Thyroid gland (tissue), 4 donors: ENCODE measurements at regions not wholly inside any gene's neighbourhood (a gene's known extent, or its start where the extent isn't known, plus 50 kb on each side); places are given as distances from the start of the nearest gene placed in this dataset.

Experiments used
- DNase-seq, 2 donors: peaks; one replicate each; pipeline ENCODE4 v3.0.0-alpha.2; 2019
- H3K27ac ChIP-seq, 3 donors: fragments of 200-600 bp; sonication (generic); 1 replicate in 2 of 3; 2 replicates in 1 of 3; pipeline ENCODE4 v1.5.1; 2016 to 2019; ENCODE audit warnings: mild to moderate bottlenecking in 1 of 3, moderate library complexity in 1 of 3
- H3K27me3 ChIP-seq: fragments of 200-600 bp; sonication (generic); one replicate; pipeline ENCODE4 v1.5.1; 2019
- H3K36me3 ChIP-seq, 2 donors: fragments of 200-600 bp; sonication (generic); one replicate each; pipeline ENCODE4 v1.5.1; 2016 to 2019
- H3K4me1 ChIP-seq, 2 donors: fragments of 200-600 bp; sonication (generic); one replicate each; pipeline ENCODE4 v1.5.1; 2017 to 2019
- H3K4me3 ChIP-seq, 3 donors: fragments of 200-600 bp; sonication (generic); replicated peaks in 1 of 3; 1 replicate in 2 of 3; 2 replicates in 1 of 3; pipeline ENCODE4 v1.5.1; 2016; ENCODE audit warnings: mild to moderate bottlenecking in 1 of 3
- H3K9me3 ChIP-seq: fragments of 200-600 bp; sonication (generic); one replicate; pipeline ENCODE4 v1.5.1; 2017
- CTCF ChIP-seq, 6 experiments: fragments of 200-600 bp in 3 of 6; fragments of 450-650 bp in 3 of 6; sonication (generic) in 3 of 6; IDR thresholded peaks; one replicate each; pipeline ENCODE4 v1.5.1; 2016 to 2019; ENCODE audit warnings: antibody characterized with exemption in 6 of 6, mild to moderate bottlenecking in 2 of 6, inconsistent platforms in 1 of 6, moderate library complexity in 1 of 6
- POLR2A ChIP-seq, 2 donors: fragments of 450-650 bp; IDR thresholded peaks; one replicate each; pipeline ENCODE4 v1.6.1; 2017; ENCODE audit warnings: antibody characterized with exemption in 2 of 2, mild to moderate bottlenecking in 2 of 2, moderate library complexity in 1 of 2
- WGBS, 2 donors: methylation state at CpG; one replicate each; pipeline ENCODE4 v1.1.5; 2017; 5-methylcytosine and 5-hydroxymethylcytosine counted together
- intact Hi-C: fragments of 100-400 bp; cut with DNase I; formaldehyde crosslinking; loops from one replicate; pipeline ENCODE4 v1.15.1; 2023

GRCh38 chr3:24730173-24730572, 235.5 kb upstream of the THRB start:
- DNase-seq, result no peak
- intact Hi-C loops, result no loop called here
- TF ChIP-seq POLR2A (IDR thresholded peaks at IDR 0.05) (no peak), CTCF (IDR thresholded peaks at IDR 0.05) (no peak)
- no peak overlapping the region for H3K27ac ChIP-seq
- no peak overlapping the region for H3K4me3 ChIP-seq
- H3K36me3 ChIP-seq, result no peaks in the 10 kb centered on the region
- H3K27me3 ChIP-seq, result no peaks in the 10 kb centered on the region
- 90 to 100% methylated on average over 1 of the region's 1 CpG for WGBS, 2 donors
- no peaks in the 10 kb centered on the region for H3K4me1 ChIP-seq
- no peaks in the 10 kb centered on the region for H3K9me3 ChIP-seq

- Histone ChIP-seq H3K36me3 (no peaks in the 10 kb centered on the region), H3K27ac (no peak overlapping the region), H3K4me1 (no peaks in the 10 kb centered on the region), H3K4me3 (no peak overlapping the region), H3K9me3 (no peaks in the 10 kb centered on the region), H3K27me3 (no peaks in the 10 kb centered on the region)
- DNase-seq, result no peak
- intact Hi-C loops, result no loop called here
- TF ChIP-seq CTCF (IDR thresholded peaks at IDR 0.05) (no peak), POLR2A (IDR thresholded peaks at IDR 0.05) (no peak)
Measured at GRCh38 chr3:24734019-24734418, 239.4 kb upstream of the THRB start.

GRCh38 chr3:24736701-24737100, 242.1 kb upstream of the THRB start:
- intact Hi-C loops, result no loop called here
- Histone ChIP-seq H3K4me1 (peaks cover 0 to 4% of the 10 kb centered on the region in 2 donors), H3K27ac (no peak overlapping the region), H3K27me3 (no peaks in the 10 kb centered on the region), H3K36me3 (no peaks in the 10 kb centered on the region), H3K4me3 (no peak overlapping the region), H3K9me3 (no peaks in the 10 kb centered on the region)
- no peak for DNase-seq
- TF ChIP-seq POLR2A (IDR thresholded peaks at IDR 0.05), result no peak
- TF ChIP-seq CTCF (IDR thresholded peaks at IDR 0.05), result no peak
- WGBS, 2 donors, result 60 to 67% methylated on average over 3 of the region's 3 CpGs

GRCh38 chr3:24740326-24740725, 245.7 kb upstream of the THRB start:
- H3K27me3 ChIP-seq, result no peaks in the 10 kb centered on the region
- H3K27ac ChIP-seq, result no peak overlapping the region
- peaks cover 0 to 4% of the 10 kb centered on the region in 2 donors for H3K4me1 ChIP-seq
- no peak for DNase-seq
- WGBS, 2 donors, result 25 to 28% methylated on average over 3 of the region's 3 CpGs
- TF ChIP-seq CTCF (IDR thresholded peaks at IDR 0.05) (no peak), POLR2A (IDR thresholded peaks at IDR 0.05) (no peak)
- no peaks in the 10 kb centered on the region for H3K36me3 ChIP-seq
- H3K4me3 ChIP-seq, result no peak overlapping the region
- intact Hi-C loops, result no loop called here
- H3K9me3 ChIP-seq, result no peaks in the 10 kb centered on the region

GRCh38 chr3:24741506-24741905, 246.9 kb upstream of the THRB start:
- intact Hi-C loops, result no loop called here
- H3K27ac ChIP-seq, result no peak overlapping the region
- H3K27me3 ChIP-seq, result no peaks in the 10 kb centered on the region
- TF ChIP-seq POLR2A (IDR thresholded peaks at IDR 0.05) (no peak), CTCF (IDR thresholded peaks at IDR 0.05) (no peak)
- H3K4me1 ChIP-seq, result peaks cover 0 to 4% of the 10 kb centered on the region in 2 donors
- no peaks in the 10 kb centered on the region for H3K36me3 ChIP-seq
- 95% methylated on average over 2 of the region's 2 CpGs for WGBS, 2 donors
- H3K4me3 ChIP-seq, result no peak overlapping the region
- H3K9me3 ChIP-seq, result no peaks in the 10 kb centered on the region
- no peak for DNase-seq
